ENCODE measurements at regions not wholly inside any gene's neighbourhood (a gene's known extent, or its start where the extent isn't known, plus 50 kb on each side); places are given as distances from the start of the nearest gene placed in this dataset.

GRCh38 chr5:68460147-68460798, 244.7 kb downstream of the PIK3R1 start (continued):
- 0 out of 4 replicates have a peak, but pooled peaks of 1 of the 2 experiments have one; percentile 7 for TF ChIP-seq KDM1A (IDR thresholded peaks at IDR 0.05)
- TF ChIP-seq MNT (conservative IDR thresholded peaks at IDR 0.05), result 0 out of 4 replicates have a peak, but pooled peaks of 1 of the 2 experiments have one; percentile 27
- TF ChIP-seq ZNF12 (CRISPR knock-in tag; IDR thresholded peaks at IDR 0.05), result no peak
- no peak for TF ChIP-seq KDM2B (CRISPR knock-in tag; IDR thresholded peaks at IDR 0.05)
- TF ChIP-seq IRF9 (tag; IDR thresholded peaks at IDR 0.05), result no peak

GRCh38 chr5:68463606-68464005, 248.1 kb downstream of the PIK3R1 start:
- in situ Hi-C loops (cut with MboI) (loop anchor here (5.0 kb wide), 1 partner anchor 176 kb away; no protein-coding TSS in a partner anchor), intact Hi-C loops (cut with micrococcal nuclease) (loop anchor here (10.0 kb wide), 1 partner anchor 281 kb away; no protein-coding TSS in a partner anchor)
- ATAC-seq (no peak), FAIRE-seq (no peak), DNase-seq (ENCODE audit: extremely low read depth in 1 of 4, low spot score in 3 of 4) (no peak)
- ChIA-PET CTCF (ENCODE audit: low intra/inter-chr PET ratio) (no interaction called here), POLR2A (no interaction called here)
- WGBS (ENCODE audit: insufficient coverage, low coverage, missing lambda C conversion rate), result 60% methylated on average over 3 of the region's 3 CpGs
- Histone ChIP-seq H2AFZ (ENCODE audit: low read depth, low read length) (no peak overlapping the region), H4K20me1 (replicated peaks; ENCODE audit: control insufficient read depth, insufficient read depth, low read length) (no peaks in the 10 kb centered on the region), H3K9me3 (replicated peaks; ENCODE audit: control insufficient read depth, insufficient read depth, low read depth, low read length) (0 out of 2 replicates have a peak, but pooled peaks cover 4% of the 10 kb centered on the region), H3K27ac (ENCODE audit: extremely low read depth, low read depth, low read length) (no peak overlapping the region), H3K79me2 (ENCODE audit: control insufficient read depth, insufficient read depth, low read length) (no peaks in the 10 kb centered on the region), H3K27me3 (ENCODE audit: control insufficient read depth in 2 of 2, insufficient read depth in 2 of 2, low read length in 2 of 2) (no peaks in the 10 kb centered on the region), H3K4me3 (no peak overlapping the region), H3K36me3 (ENCODE audit: control insufficient read depth, insufficient read depth, low read length) (no peaks in the 10 kb centered on the region), H3K4me1 (replicated peaks in 1 of 2; ENCODE audit: control insufficient read depth in 2 of 2, insufficient read depth in 2 of 2, low read length in 2 of 2) (peaks cover 4 to 19% of the 10 kb centered on the region in 2 experiments; a peak in 4 of 5 replicates), H3K9me1 (ENCODE audit: control insufficient read depth, insufficient read depth, low read length) (no peaks in the 10 kb centered on the region), H3K4me2 (ENCODE audit: insufficient read depth, low read length) (no peak overlapping the region), H3K9ac (ENCODE audit: insufficient read depth in 1 of 2, low read depth in 2 of 2, low read length in 2 of 2) (no peak overlapping the region)
- TF ChIP-seq YY1 (IDR thresholded peaks at IDR 0.05; ENCODE audit: borderline replicate concordance in 1 of 3, control insufficient read depth in 1 of 3, extremely low read depth in 1 of 3, insufficient read depth in 3 of 3, insufficient read length in 1 of 3, insufficient replicate concordance in 2 of 3, low read depth in 1 of 3, low read length in 2 of 3), result no peak
- TF ChIP-seq NFIC (IDR thresholded peaks at IDR 0.05), result peak; percentile 19; the same call in 1 of the 2 replicates
- no TSS peak for BruUV-seq (replicated peaks)

Measured in K562 (cell line).